ENCODE measurements at regions not wholly inside any gene's neighbourhood (a gene's known extent, or its start where the extent isn't known, plus 50 kb on each side); places are given as distances from the start of the nearest gene placed in this dataset.
A peak's percentile ranks its signal among the peaks of the same experiment; 100 is the strongest.

DNA sequence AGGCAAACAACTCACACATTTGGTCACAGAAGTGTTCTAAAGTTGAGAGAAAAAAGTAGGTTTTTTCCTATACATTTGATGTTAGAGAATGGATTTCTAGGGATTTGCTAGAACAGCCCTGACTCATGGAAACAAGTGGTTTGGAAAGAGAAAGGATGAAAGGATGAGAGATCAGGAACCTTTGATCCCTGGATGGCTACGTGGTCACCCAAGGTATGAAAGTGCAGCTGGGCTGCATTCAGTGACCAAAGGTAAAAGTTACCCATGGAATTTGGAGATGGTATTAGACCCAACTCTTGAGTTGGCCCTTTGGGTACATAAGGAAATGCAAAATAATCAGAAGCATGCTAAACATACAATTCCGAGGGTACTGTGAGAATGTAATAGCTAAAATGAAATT is 61.3 kb upstream of the SPIN1 start:
- no peak for DNase-seq (ENCODE audit: low spot score)

DNA sequence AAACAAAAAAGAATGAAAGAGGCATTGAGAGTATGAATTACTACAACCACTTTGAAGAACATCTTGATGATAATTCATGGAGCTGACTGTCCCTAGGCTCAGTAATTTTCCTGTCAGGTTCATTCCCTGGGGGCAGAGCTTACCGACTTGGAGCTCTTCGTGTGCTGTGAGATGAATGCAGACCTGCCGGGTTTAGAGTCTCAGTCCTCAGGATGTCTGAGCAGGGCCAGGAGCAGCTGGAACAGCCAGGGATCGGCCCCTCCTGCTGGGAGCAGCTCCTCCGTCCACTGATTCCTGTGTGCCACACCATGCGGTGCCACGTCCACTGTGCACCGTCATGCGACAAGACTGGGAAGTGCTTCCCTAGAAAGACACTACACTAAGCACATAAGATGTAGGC is 62.2 kb upstream of the SPIN1 start:
- DNase-seq (ENCODE audit: low spot score): no peak

DNA sequence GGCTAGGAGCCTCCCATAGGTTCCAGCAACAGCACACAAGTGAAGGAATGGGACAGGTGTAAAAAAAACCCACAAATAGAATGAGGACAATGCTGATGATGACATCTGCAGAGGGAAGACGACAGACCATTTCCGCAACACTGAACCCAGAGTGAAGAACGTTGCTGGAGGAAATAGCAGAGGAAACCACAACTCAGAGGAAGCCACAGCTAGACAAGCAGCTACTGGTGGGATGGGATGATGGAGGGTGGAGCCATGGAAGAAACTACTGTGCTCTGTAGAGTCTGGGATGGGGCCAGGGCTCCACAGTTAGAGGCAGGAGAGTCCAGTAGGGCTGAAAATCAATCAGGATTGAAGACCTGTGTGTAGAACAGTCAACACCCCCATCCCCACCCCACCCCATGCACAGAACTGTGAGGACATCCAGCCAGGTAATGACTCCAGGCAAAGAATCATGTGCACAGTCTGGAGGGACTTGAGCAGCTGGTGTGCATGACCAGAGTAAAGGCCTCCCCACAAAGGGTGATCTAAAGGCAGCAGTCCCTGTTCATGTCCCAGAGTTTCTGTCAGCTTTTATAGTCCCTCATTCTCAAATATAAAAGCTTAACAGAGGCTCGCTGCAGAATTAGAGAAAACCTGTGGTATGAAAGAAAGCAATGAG is 65.2 kb upstream of the SPIN1 start:
- no peak for DNase-seq (ENCODE audit: low spot score)

DNA sequence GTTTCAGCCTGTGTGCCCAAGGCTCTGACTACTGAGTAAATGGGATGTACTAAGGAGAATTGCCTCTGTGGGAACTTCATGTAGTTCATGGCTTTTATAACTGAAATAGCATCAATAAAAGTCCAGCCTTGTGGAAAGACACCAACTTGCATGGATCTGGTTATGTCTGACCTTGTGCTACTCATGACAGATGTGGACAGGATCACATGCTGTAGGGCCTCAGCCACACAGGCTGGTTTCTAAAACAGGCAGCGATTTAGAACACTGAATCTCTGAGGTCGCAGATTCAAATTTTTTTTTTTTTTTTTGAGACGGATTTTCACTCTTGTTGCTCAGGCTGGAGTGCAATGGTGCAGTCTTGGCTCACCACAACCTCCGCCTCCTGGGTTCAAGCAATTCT is 66.5 kb upstream of the SPIN1 start:
- no peak for DNase-seq (ENCODE audit: low spot score)

DNA sequence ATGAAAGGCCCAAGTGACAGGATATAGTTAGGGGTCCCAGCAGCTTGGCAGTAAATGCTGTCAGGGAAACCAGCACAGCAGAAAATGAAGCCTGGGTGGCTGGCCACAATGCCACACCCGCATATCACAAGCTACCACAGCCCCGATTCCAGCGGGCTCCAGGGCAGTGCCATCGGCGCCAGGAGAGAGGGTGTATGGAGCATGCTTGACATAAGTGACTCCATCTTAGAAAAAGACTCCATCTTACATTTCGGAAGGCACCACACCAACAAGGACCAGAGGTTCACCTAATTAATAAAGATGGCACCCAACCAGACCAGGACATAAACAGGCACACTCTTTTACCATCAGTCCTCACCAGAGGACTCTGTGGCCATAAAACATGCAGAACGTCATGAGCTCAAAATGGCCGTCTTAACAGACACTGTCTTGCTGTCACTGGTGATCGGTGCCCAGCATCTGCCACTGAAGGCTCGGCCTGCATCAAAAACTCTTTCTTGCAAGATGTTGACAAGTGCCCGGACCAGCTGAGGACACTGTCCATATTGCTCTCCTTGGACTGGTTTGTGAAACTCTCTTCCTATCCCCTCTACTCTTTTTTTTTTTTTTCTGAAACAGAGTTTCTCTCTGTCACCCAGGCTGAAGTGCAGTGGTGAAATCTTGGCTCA is 67.4 kb upstream of the SPIN1 start:
- no peak for DNase-seq (ENCODE audit: low spot score)

DNA sequence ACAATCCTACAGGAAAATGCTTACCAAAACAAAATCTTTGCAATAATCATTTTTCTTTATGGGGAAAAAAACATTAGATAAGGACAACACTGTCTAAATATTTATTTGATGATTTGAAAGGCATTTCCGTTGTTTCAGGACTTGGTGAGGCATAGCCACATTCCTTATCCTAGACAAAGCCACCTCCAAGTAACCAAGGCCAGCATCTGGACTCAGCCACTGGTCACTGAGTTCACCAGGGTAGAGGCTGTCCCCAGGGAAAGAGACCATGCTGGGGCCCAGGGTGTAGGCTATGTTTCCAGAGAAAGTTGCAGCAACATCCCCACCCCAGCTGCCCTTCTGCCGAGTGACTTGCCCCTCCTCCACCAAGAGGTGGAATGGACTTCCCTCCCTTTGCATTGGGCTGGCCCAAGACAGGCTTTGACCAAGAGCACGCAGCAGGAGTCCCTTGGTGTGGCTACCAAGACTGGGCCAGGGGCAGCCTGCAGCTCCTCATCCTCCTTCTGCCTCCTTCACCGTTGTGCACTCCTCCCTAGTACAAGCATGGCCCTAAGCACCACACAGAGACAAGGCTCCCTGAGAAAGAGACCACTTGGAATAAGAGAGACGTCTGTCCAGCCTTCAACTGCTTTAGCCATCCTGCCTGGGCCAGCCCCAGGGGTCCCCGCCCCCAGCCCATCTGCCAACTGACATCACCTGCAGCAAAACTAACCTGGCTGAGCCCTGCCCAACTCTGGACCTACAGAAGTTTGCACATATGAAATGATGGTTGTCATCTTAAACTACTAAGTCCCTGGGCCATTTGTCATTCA is 68.1 kb upstream of the SPIN1 start:
- DNase-seq (ENCODE audit: low spot score): no peak

DNA sequence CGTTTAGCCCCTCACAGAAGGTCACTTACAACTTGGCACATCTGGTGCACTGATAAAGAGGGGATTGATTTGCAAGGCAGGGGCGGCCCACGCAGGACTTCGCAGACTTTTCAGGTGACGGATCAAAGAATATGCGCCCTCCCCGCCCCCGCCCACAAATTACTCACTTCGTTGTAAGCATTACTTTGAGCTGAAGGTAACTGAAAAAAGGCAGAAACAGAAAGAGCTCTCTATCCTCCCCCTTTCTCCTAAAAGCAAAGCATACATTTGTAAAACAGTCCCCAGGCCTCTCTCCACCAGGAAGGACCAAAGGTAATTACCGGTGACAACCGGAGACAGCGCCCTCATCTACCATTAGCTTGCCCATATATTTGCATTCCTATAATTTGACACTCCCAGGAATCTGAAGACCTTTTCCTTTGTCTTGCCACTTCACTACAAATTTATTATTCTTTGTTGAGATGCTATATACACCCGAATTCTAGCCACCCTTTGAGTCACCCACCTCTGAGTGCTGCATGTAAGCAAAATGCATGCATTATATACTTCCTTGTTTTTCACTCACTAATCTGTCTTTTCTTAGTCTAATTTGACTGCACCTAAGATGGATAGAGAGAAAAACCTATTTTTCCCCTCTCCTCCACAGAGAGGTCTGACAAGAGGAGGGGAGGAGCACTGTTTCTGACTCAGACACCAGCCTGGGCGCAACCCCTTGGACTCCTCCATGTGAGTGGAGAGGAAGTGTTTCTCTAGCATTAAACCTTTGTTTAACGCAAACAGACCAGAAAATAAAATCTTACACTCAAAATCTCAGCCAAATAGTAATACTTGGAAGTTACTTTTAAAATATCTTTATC is 74.7 kb upstream of the SPIN1 start:
- DNase-seq (ENCODE audit: low spot score): no peak

DNA sequence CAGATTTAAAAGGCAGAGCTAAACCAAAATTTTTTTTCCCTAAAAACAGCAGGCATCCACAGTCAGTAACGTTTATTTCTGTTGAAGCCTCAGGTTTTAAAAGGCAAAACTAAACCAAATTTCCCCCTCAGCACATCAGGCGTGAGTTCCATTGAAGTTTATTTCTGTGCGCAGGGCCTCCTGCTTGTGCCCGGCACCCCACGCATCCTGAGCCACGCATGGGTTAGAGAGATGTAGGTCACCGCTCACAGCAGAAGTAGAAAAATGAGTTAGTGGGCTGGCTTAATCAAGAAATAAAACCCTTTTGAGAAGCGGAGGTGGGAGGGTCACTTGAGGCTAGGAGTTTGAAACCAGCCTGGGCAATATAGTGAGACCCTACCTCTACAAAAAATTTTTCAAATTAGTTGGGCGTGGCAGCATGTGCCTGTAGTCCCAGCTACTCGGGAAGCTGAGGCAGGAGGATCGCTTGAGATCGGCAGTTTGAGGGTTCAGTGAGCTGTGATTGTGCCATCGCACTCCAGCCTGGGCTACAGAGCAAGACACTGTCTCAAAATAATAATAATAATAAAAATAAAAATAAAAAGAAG is 75.6 kb upstream of the SPIN1 start:
- DNase-seq (ENCODE audit: low spot score): no peak

DNA sequence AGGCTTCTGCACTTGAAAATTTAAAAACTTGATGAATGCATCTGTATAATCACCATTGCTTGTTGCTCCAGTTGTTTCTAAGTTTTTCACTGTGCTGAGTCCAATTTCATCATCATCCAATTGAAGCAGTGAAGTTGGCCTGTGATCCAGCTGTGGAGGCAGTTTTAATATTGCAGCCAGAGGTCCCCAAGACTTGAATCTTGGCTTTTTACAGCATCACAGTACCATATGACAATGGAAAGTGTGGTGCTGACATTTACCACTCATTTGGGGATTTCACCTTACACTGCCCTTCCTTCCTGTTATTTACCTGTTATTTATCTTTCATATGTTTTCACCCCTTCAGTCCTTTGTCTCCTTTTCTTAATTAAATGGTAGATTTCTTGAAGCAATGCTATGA is 76.2 kb upstream of the SPIN1 start:
- no peak for DNase-seq (ENCODE audit: low spot score)

DNA sequence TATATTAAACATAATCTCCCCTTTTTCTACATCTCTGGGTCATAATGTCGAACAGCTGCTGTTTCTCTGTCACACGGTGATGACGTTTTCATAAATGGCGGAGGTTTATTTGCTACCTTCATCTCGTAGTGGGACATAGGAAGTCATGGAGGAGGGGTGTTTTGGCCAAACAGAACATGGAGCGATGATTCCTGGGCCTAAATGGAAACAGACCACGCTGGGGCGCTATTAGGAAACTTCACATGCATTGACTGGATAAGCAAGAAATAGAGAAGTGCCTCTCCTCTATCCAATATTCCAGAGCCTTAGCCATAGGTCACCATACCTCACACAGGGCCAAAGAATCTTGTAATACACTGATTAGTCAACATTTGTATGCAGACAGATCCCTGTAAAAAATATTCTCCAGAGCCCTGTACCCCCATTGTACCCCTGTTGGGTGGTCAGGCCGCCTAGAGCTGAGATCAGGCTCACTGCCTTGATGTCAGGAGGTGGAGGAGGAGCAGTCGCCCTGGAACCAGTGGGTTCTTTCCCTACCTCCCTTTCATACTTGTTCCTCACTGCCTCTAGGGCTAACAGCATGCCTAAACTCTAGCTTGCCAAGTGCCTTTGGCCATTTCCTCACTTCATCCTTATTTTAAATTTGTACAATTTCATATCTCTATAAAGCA is 77.8 kb upstream of the SPIN1 start:
- DNase-seq (ENCODE audit: low spot score): peak; percentile 29

DNA sequence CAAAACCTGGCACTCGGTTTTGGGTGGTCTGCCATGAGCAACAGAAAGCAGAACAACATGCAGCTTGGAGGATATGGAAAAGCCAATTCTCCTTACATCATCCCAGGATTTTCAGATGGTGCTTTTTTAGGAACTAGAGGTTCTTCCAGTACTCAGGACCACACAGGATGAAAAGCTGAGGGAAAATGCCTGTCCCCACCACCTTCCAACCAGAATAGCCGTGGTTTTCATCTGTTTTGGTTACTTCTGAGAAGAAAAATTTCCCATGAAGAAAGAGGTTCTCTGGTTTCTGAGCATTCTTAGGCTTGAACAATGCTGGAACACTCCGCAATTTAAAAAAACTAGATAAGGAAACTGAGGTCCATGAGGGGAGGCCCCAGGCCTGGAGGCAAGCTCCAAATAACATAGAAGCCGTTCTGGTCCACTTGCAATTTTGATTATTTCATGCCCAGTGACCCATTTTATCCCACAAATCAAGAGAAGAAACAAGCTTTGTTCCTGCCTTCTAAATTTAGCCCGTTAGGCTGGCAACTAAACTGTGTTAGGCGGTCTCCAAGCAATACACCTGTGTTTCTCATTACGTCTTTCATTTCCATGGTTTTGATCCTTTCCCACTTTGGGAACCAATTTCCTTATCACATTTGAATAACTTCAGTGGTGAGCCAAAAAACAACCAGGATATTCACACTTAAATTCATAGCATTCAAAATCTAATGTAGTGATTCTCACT is 79.2 kb upstream of the SPIN1 start:
- no peak for DNase-seq (ENCODE audit: low spot score)

DNA sequence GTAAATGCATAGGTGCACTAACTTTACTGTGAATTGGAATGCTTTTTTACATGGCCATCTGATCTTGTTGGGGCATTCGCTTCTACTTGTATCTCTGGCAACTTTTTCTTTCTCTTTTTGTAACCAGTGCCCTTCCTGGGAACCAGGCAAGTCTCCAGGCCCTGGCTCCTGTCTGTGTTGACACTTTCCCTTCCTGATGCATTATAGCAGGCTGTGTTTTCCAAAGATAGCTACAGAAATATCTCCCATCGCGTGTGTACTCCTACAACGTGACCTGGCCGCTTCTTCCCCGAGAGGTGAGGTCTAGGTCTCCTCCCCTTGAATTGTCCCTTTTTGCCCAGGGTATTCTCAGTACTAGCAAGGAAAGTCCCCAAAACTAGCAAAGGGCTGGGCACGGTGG is 81.1 kb upstream of the SPIN1 start:
- no peak for DNase-seq (ENCODE audit: low spot score)

DNA sequence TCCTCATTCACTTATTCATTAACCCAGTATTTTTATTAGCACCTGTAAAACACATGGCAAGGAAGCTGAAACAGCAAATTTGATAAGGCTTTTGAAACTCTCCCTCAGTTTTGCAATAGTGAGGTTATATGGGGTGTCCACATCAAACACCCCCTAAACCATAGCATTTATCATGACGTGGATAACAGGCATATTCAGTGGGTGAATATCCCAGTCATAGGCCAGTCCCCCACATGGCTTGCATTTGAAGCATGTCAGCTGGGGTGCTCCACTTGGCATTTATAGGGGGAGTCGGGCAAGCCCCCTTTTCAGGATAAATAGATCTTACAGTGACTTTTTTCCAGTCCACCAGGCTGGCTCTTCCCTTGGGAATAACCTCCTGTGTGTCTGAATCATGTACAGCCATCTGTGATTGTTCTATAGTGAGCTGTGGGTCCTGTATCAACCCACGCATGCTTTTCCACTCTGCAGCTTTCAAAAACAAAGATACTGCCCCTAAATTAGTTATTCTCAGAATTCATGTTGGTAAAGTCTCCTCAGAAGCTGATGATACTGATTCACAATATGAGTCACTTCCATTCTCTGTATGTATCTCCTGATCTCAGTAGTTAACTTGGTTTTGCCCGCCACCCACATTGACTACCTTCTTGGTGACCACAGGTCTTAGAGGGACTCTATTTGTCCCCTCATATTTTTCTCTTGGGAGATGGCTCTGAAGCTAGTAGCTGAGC is 84.4 kb upstream of the SPIN1 start:
- DNase-seq (ENCODE audit: low spot score): no peak

DNA sequence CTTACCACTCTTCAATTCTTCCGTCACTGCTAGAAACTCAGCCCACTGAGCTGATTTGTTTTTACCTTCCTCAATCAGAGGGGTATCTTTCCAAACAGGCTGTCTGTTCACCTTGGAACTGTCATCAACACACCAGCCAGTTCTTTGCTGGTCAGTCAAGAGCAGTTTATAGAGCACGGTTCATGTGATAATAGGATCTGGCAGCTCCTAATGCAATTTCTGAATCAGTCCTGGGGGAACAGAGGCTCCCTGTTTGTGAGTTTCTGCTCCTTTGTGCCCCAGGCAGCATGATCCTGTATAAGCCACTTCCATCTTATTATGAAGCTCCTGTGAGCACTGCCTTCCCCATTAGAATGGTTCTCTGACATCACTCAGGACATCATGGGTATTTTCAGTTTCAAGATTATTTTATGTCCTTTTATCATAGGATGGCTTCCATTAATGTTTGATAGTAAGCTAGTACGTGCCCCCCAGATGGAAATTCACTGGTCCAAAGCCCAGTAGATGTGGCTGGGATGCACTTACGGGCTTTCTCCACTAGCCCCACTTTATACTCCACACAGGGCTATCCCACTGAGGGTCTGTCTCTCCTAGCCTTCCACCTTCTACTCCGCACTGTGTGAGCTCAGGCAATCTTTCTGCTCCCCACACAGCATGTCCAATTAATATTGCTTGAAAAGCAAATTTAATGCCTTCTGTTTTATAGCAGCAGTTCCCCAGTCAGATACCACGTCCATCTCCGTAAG is 85.5 kb upstream of the SPIN1 start:
- no peak for DNase-seq (ENCODE audit: low spot score)

DNA sequence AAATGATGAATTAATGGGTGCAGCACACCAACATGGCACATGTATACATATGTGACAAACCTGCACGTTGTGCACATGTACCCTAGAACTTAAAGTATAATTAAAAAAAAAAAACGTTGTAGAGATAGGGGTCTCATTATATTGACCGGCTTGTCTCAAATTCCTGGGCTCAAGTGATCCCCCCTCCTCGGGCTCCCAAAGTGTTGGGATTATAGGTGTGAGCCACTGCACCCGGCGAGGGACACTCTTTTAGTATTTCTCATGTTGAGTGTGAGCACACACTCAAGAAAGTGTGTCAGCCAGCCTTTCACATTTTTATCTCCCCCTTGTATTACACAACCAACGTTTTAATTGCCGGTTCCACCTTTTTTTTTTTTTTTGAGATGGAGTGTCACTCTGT is 87.7 kb upstream of the SPIN1 start:
- DNase-seq (ENCODE audit: low spot score): no peak

DNA sequence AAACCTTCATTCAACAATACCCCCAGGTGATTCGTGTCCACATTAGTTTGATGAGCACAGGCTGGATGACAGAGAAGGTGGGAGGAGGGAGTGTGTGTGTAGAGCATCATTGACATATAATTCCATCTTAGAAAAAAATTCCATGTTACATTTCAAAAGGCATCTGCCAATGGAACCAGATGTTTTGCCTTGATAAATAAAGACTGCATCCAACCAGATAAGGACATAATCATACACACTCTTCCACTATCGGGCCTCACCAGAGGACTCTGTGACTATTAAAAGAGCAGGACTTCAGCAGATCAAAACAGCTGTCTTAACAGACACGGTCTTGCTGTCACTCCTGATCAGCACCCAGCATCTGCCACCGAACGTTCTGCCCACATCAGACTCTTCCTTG is 96.4 kb upstream of the SPIN1 start:
- no peak for DNase-seq (ENCODE audit: low spot score)

DNA sequence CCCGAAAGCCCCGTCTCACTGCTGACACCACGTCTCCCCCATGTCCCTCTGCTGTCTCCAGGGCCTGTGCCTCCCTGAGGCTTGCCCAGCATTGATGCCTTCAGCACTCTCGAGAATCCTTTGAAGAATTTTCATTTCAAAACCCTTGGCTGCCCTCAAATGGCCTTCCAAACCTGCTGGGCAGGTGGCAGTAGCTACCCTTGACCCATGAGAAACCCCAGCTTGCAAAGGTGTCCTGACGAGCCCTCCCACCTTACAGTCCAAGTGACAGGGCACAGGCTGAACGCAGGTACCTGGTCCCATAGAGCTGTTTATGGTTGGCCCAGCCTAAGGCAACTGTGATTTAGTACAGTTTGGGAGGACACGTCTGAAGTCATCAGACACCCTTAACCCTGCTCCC is 97.2 kb upstream of the SPIN1 start:
- no peak for DNase-seq (ENCODE audit: low spot score)

DNA sequence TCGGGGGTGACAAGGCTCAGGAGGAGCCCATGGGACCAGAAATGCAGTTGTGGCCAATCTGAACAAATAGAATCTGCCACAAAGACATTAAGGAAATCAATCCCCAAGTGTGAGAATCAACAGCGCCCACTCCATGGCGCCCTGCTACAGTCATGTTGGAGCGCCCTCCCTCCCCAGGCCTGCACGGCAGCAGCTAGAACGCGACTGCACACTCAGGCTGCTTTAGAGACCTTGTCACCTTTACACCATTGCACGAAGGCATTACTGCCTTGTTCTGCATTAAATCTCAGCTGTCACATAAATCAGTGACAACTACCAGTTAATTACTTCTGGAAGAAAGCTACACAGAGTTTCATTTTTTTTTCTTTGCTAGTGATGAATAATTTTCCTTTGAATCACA is 98.7 kb upstream of the SPIN1 start:
- DNase-seq (ENCODE audit: low spot score): no peak

DNA sequence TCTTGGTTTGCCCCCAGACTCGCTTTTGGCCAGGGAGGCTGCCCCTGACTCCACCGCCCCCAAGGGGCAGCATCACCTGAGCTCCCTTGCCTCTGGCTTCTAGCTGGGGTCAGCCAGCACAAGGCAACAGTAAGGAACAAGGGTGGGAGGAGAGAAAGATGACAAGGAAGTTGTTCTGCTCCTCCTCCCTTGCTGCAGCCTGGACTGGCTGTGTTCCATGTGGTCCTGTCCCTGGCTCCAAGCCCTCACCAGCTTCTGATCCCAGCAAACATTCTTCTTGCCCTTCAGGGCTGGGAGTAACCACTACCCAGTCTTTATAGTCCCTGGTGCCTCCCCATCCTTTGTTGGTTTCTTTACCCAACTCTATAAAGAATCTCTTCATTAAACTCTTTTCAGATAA is 100.3 kb upstream of the SPIN1 start:
- no peak for DNase-seq (ENCODE audit: low spot score)

All from cerebellar cortex (tissue), 1 donor.